Fibroblast of the conjunctiva (primary cell): ENCODE measurements at regions not wholly inside any gene's neighbourhood (a gene's known extent, or its start where the extent isn't known, plus 50 kb on each side); places are given as distances from the start of the nearest gene placed in this dataset.
"Not testable (repeated sequence)": the region's sequence is repeated elsewhere in the genome, so short reads cannot be mapped to it uniquely, and the experiment has no call there.

Experiments
- DNase-seq: peaks from one replicate; pipeline ENCODE4 v3.0.0-alpha.2; 2010; ENCODE audit warnings: low read depth

GRCh38 chr3:20480786-20481365 lies 294.9 kb upstream of the SGO1 start:
- no peak for DNase-seq

GRCh38 chr3:20478436-20478835 lies 292.4 kb upstream of the SGO1 start:
- DNase-seq, result no peak

- not testable (repeated sequence) for DNase-seq
Observed at GRCh38 chr3:20464237-20464636, 278.2 kb upstream of the SGO1 start.

GRCh38 chr3:20462723-20463122 lies 276.7 kb upstream of the SGO1 start:
- no peak for DNase-seq

GRCh38 chr3:20462226-20462625 lies 276.2 kb upstream of the SGO1 start:
- DNase-seq, result no peak

GRCh38 chr3:20458994-20459716 lies 273.1 kb upstream of the SGO1 start:
- no peak for DNase-seq

GRCh38 chr3:20456511-20456910 lies 270.5 kb upstream of the SGO1 start:
- no peak for DNase-seq

- no peak for DNase-seq
Observed at GRCh38 chr3:20451170-20451569, 265.2 kb upstream of the SGO1 start.

- no peak for DNase-seq
Observed at GRCh38 chr3:20450611-20451010, 264.6 kb upstream of the SGO1 start.

- no peak for DNase-seq
Observed at GRCh38 chr3:20442846-20443245, 256.8 kb upstream of the SGO1 start.

GRCh38 chr3:20427268-20427667 lies 241.3 kb upstream of the SGO1 start:
- not testable (repeated sequence) for DNase-seq

- DNase-seq, result no peak
Observed at GRCh38 chr3:20425138-20425537, 239.1 kb upstream of the SGO1 start.

- DNase-seq, result no peak
Observed at GRCh38 chr3:20424086-20424485, 238.1 kb upstream of the SGO1 start.

- no peak for DNase-seq
Observed at GRCh38 chr3:20422391-20422790, 236.4 kb upstream of the SGO1 start.

GRCh38 chr3:20417388-20418108 lies 231.5 kb upstream of the SGO1 start:
- DNase-seq, result no peak

- DNase-seq, result no peak
Observed at GRCh38 chr3:20406611-20407011, 220.6 kb upstream of the SGO1 start.

- DNase-seq, result peak; percentile 17
Observed at GRCh38 chr3:20405744-20406143, 219.7 kb upstream of the SGO1 start.

GRCh38 chr3:20405231-20405630 lies 219.2 kb upstream of the SGO1 start:
- no peak for DNase-seq

GRCh38 chr3:20404741-20405100 lies 218.7 kb upstream of the SGO1 start:
- no peak for DNase-seq

- DNase-seq, result no peak
Observed at GRCh38 chr3:20403986-20404740, 218.2 kb upstream of the SGO1 start.

GRCh38 chr3:20401253-20401652 lies 215.2 kb upstream of the SGO1 start:
- no peak for DNase-seq

GRCh38 chr3:20400686-20401085 lies 214.7 kb upstream of the SGO1 start:
- DNase-seq, result no peak

- no peak for DNase-seq
Observed at GRCh38 chr3:20400281-20400680, 214.3 kb upstream of the SGO1 start.
